ENCODE measurements at regions not wholly inside any gene's neighbourhood (a gene's known extent, or its start where the extent isn't known, plus 50 kb on each side); places are given as distances from the start of the nearest gene placed in this dataset.

DNA sequence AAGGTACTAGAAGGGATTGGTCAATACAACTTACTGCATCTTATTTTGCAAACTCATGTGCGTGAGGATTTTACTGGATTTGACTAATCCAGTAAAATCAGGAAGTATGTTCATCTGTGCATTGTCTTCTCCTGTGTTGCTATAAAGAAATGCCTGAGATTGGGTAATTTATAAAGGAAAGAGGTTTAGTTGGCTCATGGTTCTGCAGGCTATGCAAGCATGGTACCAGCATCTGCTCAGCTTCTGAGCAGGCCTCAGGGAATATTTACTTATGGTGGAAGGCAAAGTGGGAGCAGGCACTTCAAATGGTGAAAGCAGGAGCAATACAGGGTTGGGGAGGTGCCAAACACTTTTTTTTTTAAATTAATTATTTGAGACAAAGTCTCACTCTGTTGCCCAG lies 2199.5 kb upstream of the WWC1 start:
- no peak for DNase-seq
- CTCF ChIA-PET (ENCODE audit: partially characterized antibody), result no interaction called here
- H3K27ac ChIP-seq (ENCODE audit: low read depth, low read length), result no peak overlapping the region
- Mint-ChIP-seq H3K4me1 (no peaks in the 10 kb centered on the region), H3K4me3 (no peak overlapping the region), H3K27ac (no peak overlapping the region), H3K36me3 (no peaks in the 10 kb centered on the region), H3K27me3 (no peaks in the 10 kb centered on the region), H3K9me3 (peaks cover 2 to 19% (median 8%) of the 10 kb centered on the region in 8 donors)
- no peaks in the 10 kb centered on the region for H3K36me3 ChIP-seq (ENCODE audit: insufficient read depth, low read length)
- no peak overlapping the region for H3K4me3 ChIP-seq (ENCODE audit: low read length in 2 of 2)
- POLR2A ChIA-PET (ENCODE audit: partially characterized antibody), result no interaction called here
- no peaks in the 10 kb centered on the region for H3K9me3 ChIP-seq (ENCODE audit: control insufficient read depth in 1 of 2, low read length in 2 of 2)
- intact Hi-C loops (cut with micrococcal nuclease), result no loop called here
- no peaks in the 10 kb centered on the region for H3K27me3 ChIP-seq (ENCODE audit: insufficient read depth, low read length)
- H3K4me1 ChIP-seq (ENCODE audit: insufficient read depth, low read length), result no peaks in the 10 kb centered on the region

DNA sequence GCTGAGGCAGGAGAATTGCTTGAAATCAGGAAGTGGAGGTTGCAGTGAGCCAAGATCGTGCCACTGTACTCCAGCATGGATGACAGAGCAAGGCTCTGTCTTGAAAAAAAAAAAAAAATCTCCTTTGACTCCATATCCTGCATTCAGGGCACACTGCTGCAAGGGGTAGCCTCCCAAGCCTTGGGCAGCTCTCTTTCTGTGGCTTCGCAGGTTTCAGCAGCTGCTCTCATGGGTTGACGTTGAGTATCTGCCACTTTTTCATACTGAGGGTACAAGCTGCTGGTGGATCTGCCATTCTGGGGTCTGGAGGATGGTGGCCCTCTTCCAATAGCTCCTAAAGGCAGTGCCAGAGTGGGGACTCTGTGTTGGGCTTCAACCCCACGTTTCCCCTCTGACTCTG lies 2198.1 kb upstream of the WWC1 start:
- H3K27me3 ChIP-seq (ENCODE audit: insufficient read depth, low read length), result no peaks in the 10 kb centered on the region
- no peak for DNase-seq
- Mint-ChIP-seq H3K9me3 (peaks cover 2 to 13% (median 6%) of the 10 kb centered on the region in 8 donors), H3K4me1 (no peaks in the 10 kb centered on the region), H3K4me3 (no peak overlapping the region), H3K36me3 (no peaks in the 10 kb centered on the region), H3K27me3 (no peaks in the 10 kb centered on the region), H3K27ac (no peak overlapping the region)
- H3K4me1 ChIP-seq (ENCODE audit: insufficient read depth, low read length), result no peaks in the 10 kb centered on the region
- H3K9me3 ChIP-seq (ENCODE audit: control insufficient read depth in 1 of 2, low read length in 2 of 2), result no peaks in the 10 kb centered on the region
- H3K4me3 ChIP-seq (ENCODE audit: low read length in 2 of 2), result no peak overlapping the region
- intact Hi-C loops (cut with micrococcal nuclease), result no loop called here
- no peaks in the 10 kb centered on the region for H3K36me3 ChIP-seq (ENCODE audit: insufficient read depth, low read length)
- CTCF ChIA-PET (ENCODE audit: partially characterized antibody), result no interaction called here
- POLR2A ChIA-PET (ENCODE audit: partially characterized antibody), result no interaction called here
- no peak overlapping the region for H3K27ac ChIP-seq (ENCODE audit: low read depth, low read length)

DNA sequence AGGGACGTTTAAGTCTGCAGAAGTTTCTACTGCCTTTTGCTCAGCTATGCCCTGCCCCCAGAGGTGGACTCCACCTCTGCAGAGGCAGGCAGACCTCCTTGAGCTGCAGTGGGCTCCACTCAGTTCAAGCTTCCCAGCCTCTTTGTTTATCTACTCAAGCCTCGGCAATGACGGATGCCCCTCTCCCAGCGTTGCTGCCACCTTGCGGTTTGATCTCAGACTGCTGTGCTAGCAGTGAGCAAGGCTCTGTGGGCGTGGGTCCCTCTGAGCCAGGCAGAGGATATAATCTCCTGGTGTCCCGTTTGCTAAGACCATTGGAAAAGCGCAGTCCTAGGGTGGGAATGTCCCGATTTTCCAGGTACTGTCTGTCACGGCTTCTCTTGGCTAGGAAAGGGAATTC lies 2188.5 kb upstream of the WWC1 start:
- H3K9me3 Mint-ChIP-seq, result peaks cover 2 to 19% (median 7%) of the 10 kb centered on the region in 8 donors
- no peaks in the 10 kb centered on the region for H3K27me3 Mint-ChIP-seq
- CTCF ChIA-PET (ENCODE audit: partially characterized antibody), result no interaction called here
- no peaks in the 10 kb centered on the region for H3K27me3 ChIP-seq (ENCODE audit: insufficient read depth, low read length)
- H3K9me3 ChIP-seq (ENCODE audit: control insufficient read depth in 1 of 2, low read length in 2 of 2), result no peaks in the 10 kb centered on the region
- H3K4me1 ChIP-seq (ENCODE audit: insufficient read depth, low read length), result no peaks in the 10 kb centered on the region
- intact Hi-C loops (cut with micrococcal nuclease), result no loop called here
- no peak overlapping the region for H3K27ac ChIP-seq (ENCODE audit: low read depth, low read length)
- no peaks in the 10 kb centered on the region for H3K4me1 Mint-ChIP-seq
- no peaks in the 10 kb centered on the region for H3K36me3 ChIP-seq (ENCODE audit: insufficient read depth, low read length)
- H3K4me3 ChIP-seq (ENCODE audit: low read length in 2 of 2), result no peak overlapping the region
- no peak overlapping the region for H3K27ac Mint-ChIP-seq
- no peaks in the 10 kb centered on the region for H3K36me3 Mint-ChIP-seq
- POLR2A ChIA-PET (ENCODE audit: partially characterized antibody), result no interaction called here
- no peak for DNase-seq
- H3K4me3 Mint-ChIP-seq, result no peak overlapping the region

DNA sequence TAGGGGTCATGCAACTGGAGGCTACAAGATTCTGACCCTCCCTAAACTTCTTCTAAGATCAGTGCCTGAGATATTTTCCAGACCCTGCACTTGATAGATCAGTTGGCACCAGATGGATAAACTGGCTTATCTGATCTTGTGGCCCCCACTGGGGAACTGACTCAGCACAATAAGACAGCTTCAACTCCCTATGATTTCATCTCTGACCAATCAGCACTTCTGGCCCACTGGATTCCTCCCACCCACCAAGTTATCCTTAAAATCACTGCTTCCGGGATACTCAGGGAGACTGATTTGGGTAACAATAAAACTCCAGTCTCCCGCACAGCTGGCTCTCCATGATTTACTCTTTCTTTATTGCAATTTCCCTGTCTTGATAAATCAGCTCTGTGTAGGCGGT lies 2180.4 kb upstream of the WWC1 start:
- Mint-ChIP-seq H3K4me3 (no peak overlapping the region), H3K36me3 (no peaks in the 10 kb centered on the region), H3K4me1 (no peaks in the 10 kb centered on the region), H3K9me3 (peaks cover 0 to 7% (median 2%) of the 10 kb centered on the region in 8 donors), H3K27me3 (no peaks in the 10 kb centered on the region), H3K27ac (no peak overlapping the region)
- ChIA-PET CTCF (ENCODE audit: partially characterized antibody) (no interaction called here), POLR2A (ENCODE audit: partially characterized antibody) (no interaction called here)
- no peaks in the 10 kb centered on the region for H3K4me1 ChIP-seq (ENCODE audit: insufficient read depth, low read length)
- no peak overlapping the region for H3K27ac ChIP-seq (ENCODE audit: low read depth, low read length)
- H3K36me3 ChIP-seq (ENCODE audit: insufficient read depth, low read length), result no peaks in the 10 kb centered on the region
- H3K4me3 ChIP-seq (ENCODE audit: low read length in 2 of 2), result no peak overlapping the region
- no peak for DNase-seq
- no peaks in the 10 kb centered on the region for H3K27me3 ChIP-seq (ENCODE audit: insufficient read depth, low read length)
- intact Hi-C loops (cut with micrococcal nuclease), result no loop called here
- H3K9me3 ChIP-seq (ENCODE audit: control insufficient read depth in 1 of 2, low read length in 2 of 2), result no peaks in the 10 kb centered on the region

DNA sequence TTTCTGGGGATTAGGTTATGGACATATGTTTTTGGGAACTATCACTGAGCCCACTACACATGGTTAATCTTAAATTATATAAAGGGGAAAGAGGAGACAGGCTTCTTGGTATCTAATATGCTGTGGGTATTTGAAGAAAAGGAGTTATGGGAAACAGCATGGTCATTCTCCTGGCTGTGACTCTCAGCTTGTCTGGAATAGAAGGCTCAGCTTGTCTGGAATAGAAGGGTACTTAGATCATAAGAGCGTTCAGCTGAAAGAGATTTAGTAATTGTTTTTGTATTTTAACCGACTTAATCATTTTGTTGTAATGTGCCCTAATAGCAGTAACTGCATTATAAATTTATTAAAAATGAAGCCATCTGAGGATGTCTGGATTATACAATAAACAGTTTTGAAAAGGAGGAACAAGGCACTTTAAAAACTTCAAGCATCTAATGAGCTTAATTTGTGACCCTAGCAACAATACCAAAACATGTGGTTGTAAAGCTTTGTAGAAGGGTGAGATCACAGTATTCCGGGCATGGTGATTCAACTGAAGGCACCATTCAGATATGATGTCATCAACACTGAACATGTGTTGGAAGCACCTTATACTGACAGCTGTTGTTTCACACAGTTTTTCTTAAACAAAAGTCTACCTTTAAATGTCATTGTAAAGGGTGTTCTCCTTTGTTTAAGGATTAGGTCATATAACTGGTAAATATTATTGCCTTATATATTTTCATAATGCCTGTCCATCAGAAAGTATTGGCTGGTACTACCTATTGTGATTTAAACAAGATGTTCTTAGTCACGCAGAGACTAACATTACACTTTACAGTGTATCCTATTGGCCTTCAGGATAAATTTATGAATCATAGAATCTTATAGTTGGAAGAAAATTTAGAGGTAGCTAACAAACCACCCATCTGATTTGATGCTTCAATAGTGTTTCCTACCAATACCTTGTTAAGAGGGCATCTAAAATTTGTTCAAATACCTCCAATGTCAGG lies 2174.1 kb upstream of the WWC1 start:
- Histone ChIP-seq H3K36me3 (ENCODE audit: insufficient read depth, low read length) (no peaks in the 10 kb centered on the region), H3K9me3 (ENCODE audit: control insufficient read depth in 1 of 2, low read length in 2 of 2) (no peaks in the 10 kb centered on the region), H3K27me3 (ENCODE audit: insufficient read depth, low read length) (no peaks in the 10 kb centered on the region), H3K27ac (ENCODE audit: low read depth, low read length) (no peak overlapping the region), H3K4me1 (ENCODE audit: insufficient read depth, low read length) (no peaks in the 10 kb centered on the region), H3K4me3 (ENCODE audit: low read length in 2 of 2) (no peak overlapping the region)
- CTCF ChIA-PET (ENCODE audit: partially characterized antibody), result no interaction called here
- POLR2A ChIA-PET (ENCODE audit: partially characterized antibody), result no interaction called here
- Mint-ChIP-seq H3K9me3 (peaks cover 2 to 13% (median 4%) of the 10 kb centered on the region in 8 donors), H3K27ac (no peak overlapping the region), H3K4me1 (no peaks in the 10 kb centered on the region), H3K4me3 (no peak overlapping the region), H3K36me3 (no peaks in the 10 kb centered on the region), H3K27me3 (no peaks in the 10 kb centered on the region)
- DNase-seq, result no peak
- intact Hi-C loops (cut with micrococcal nuclease), result no loop called here

GRCh38 chr5:166119506-166119905 lies 2171.9 kb upstream of the WWC1 start:
- Mint-ChIP-seq H3K4me3 (no peak overlapping the region), H3K4me1 (no peaks in the 10 kb centered on the region), H3K27me3 (no peaks in the 10 kb centered on the region), H3K9me3 (peaks cover 2 to 16% (median 4%) of the 10 kb centered on the region in 8 donors), H3K27ac (no peak overlapping the region), H3K36me3 (no peaks in the 10 kb centered on the region)
- intact Hi-C loops (cut with micrococcal nuclease), result no loop called here
- CTCF ChIA-PET (ENCODE audit: partially characterized antibody), result no interaction called here
- H3K4me1 ChIP-seq (ENCODE audit: insufficient read depth, low read length), result no peaks in the 10 kb centered on the region
- POLR2A ChIA-PET (ENCODE audit: partially characterized antibody), result no interaction called here
- no peak overlapping the region for H3K4me3 ChIP-seq (ENCODE audit: low read length in 2 of 2)
- no peak overlapping the region for H3K27ac ChIP-seq (ENCODE audit: low read depth, low read length)
- no peaks in the 10 kb centered on the region for H3K27me3 ChIP-seq (ENCODE audit: insufficient read depth, low read length)
- no peaks in the 10 kb centered on the region for H3K36me3 ChIP-seq (ENCODE audit: insufficient read depth, low read length)
- DNase-seq, result no peak
- no peaks in the 10 kb centered on the region for H3K9me3 ChIP-seq (ENCODE audit: control insufficient read depth in 1 of 2, low read length in 2 of 2)

GRCh38 chr5:166123717-166124116 lies 2167.7 kb upstream of the WWC1 start:
- H3K4me3 Mint-ChIP-seq, result no peak overlapping the region
- no peak for DNase-seq
- intact Hi-C loops (cut with micrococcal nuclease), result no loop called here
- Histone ChIP-seq H3K4me3 (ENCODE audit: low read length in 2 of 2) (no peak overlapping the region), H3K9me3 (ENCODE audit: control insufficient read depth in 1 of 2, low read length in 2 of 2) (no peaks in the 10 kb centered on the region), H3K4me1 (ENCODE audit: insufficient read depth, low read length) (no peaks in the 10 kb centered on the region), H3K36me3 (ENCODE audit: insufficient read depth, low read length) (no peaks in the 10 kb centered on the region), H3K27ac (ENCODE audit: low read depth, low read length) (no peak overlapping the region), H3K27me3 (ENCODE audit: insufficient read depth, low read length) (no peaks in the 10 kb centered on the region)
- CTCF ChIA-PET (ENCODE audit: partially characterized antibody), result no interaction called here
- peaks cover 2 to 19% (median 5%) of the 10 kb centered on the region in 8 donors for H3K9me3 Mint-ChIP-seq
- H3K27me3 Mint-ChIP-seq, result no peaks in the 10 kb centered on the region
- no peak overlapping the region for H3K27ac Mint-ChIP-seq
- POLR2A ChIA-PET (ENCODE audit: partially characterized antibody), result no interaction called here
- no peaks in the 10 kb centered on the region for H3K4me1 Mint-ChIP-seq
- no peaks in the 10 kb centered on the region for H3K36me3 Mint-ChIP-seq

Measured in CD4-positive, alpha-beta memory T cell (primary cell).